Neural progenitor cell (in vitro differentiated cells): ENCODE measurements at regions not wholly inside any gene's neighbourhood (a gene's known extent, or its start where the extent isn't known, plus 50 kb on each side); places are given as distances from the start of the nearest gene placed in this dataset.

ENCODE experiments used
- DNase-seq: peaks from one replicate; pipeline ENCODE4 v3.0.0-alpha.2; 2016; ENCODE audit warnings: low spot score
- H2AFZ ChIP-seq: fragments of 200-600 bp; sonication (generic); replicated peaks from 2 replicates; pipeline ENCODE4 v1.6.1; 2016; ENCODE audit warnings: antibody characterized with exemption
- H3F3A ChIP-seq: fragments of 200-600 bp; sonication (generic); 2 replicates; pipeline ENCODE4 v1.6.1; 2016; ENCODE audit warnings: antibody characterized with exemption, low read depth
- H3K27ac ChIP-seq: fragments of 200-600 bp; sonication (generic); 2 replicates; pipeline ENCODE4 v1.5.1; 2016; ENCODE audit warnings: mild to moderate bottlenecking
- H3K27me3 ChIP-seq: fragments of 200-600 bp; sonication (generic); 2 replicates; pipeline ENCODE4 v1.6.1; 2016; ENCODE audit warnings: mild to moderate bottlenecking, moderate library complexity
- H3K36me3 ChIP-seq: fragments of 200-600 bp; sonication (generic); 2 replicates; pipeline ENCODE4 v1.5.1; 2016
- H3K4me1 ChIP-seq: fragments of 200-600 bp; sonication (generic); 2 replicates; pipeline ENCODE4 v1.6.1; 2016; ENCODE audit warnings: mixed run types
- H3K4me2 ChIP-seq: fragments of 200-600 bp; sonication (generic); 2 replicates; pipeline ENCODE4 v1.6.1; 2016
- H3K4me3 ChIP-seq: fragments of 200-600 bp; sonication (generic); 2 replicates; pipeline ENCODE4 v1.5.1; 2016
- H3K79me2 ChIP-seq: fragments of 200-600 bp; sonication (generic); 2 replicates; pipeline ENCODE4 v1.6.1; 2016; ENCODE audit warnings: low read depth
- H3K9ac ChIP-seq: fragments of 200-600 bp; sonication (generic); 2 replicates; pipeline ENCODE4 v1.6.1; 2016
- H3K9me3 ChIP-seq: fragments of 200-600 bp; sonication (generic); 2 replicates; pipeline ENCODE4 v1.5.1; 2016; ENCODE audit warnings: low read depth
- H4K20me1 ChIP-seq: fragments of 200-600 bp; sonication (generic); 2 replicates; pipeline ENCODE4 v1.6.1; 2016; ENCODE audit warnings: low read depth
- H3K27ac Mint-ChIP-seq: 3 replicates; pipeline ENCODE4 v1.8.0; 2021; ENCODE audit warnings: mixed read lengths
- H3K27me3 Mint-ChIP-seq: 2 replicates; pipeline ENCODE4 v1.8.0; 2022; ENCODE audit warnings: low read depth, mild to moderate bottlenecking, inconsistent platforms, moderate library complexity, mixed read lengths; ENCODE audit not compliant: insufficient read depth
- H3K36me3 Mint-ChIP-seq: 3 replicates; pipeline ENCODE4 v1.8.0; 2021; ENCODE audit warnings: mixed read lengths
- H3K4me1 Mint-ChIP-seq: 3 replicates; pipeline ENCODE4 v1.8.0; 2021; ENCODE audit warnings: mixed read lengths
- H3K4me3 Mint-ChIP-seq: 3 replicates; pipeline ENCODE4 v1.8.0; 2021; ENCODE audit warnings: mild to moderate bottlenecking, moderate library complexity, mixed read lengths
- H3K9me3 Mint-ChIP-seq: 3 replicates; pipeline ENCODE4 v1.8.0; 2020; ENCODE audit warnings: mixed read lengths
- CTCF ChIP-seq: fragments of 200-600 bp; sonication (generic); IDR thresholded peaks from 2 replicates; pipeline ENCODE4 v1.5.1; 2017; ENCODE audit warnings: antibody characterized with exemption, mild to moderate bottlenecking
- EZH2 ChIP-seq: fragments of 200-600 bp; sonication (generic); IDR thresholded peaks from 2 replicates; pipeline ENCODE4 v1.6.1; 2017; ENCODE audit warnings: antibody characterized with exemption, mild to moderate bottlenecking, moderate library complexity
- EZH2phosphoT487 ChIP-seq: fragments of 200-600 bp; sonication (generic); IDR thresholded peaks from 2 replicates; pipeline ENCODE4 v1.6.1; 2017; ENCODE audit warnings: antibody characterized with exemption

- Histone ChIP-seq H4K20me1 (no peaks in the 10 kb centered on the region), H3K79me2 (no peaks in the 10 kb centered on the region), H3K4me2 (no peak overlapping the region), H3K27me3 (no peaks in the 10 kb centered on the region), H3K36me3 (no peaks in the 10 kb centered on the region), H3K27ac (no peak overlapping the region), H3K9me3 (no peaks in the 10 kb centered on the region), H3K4me1 (peaks cover 29% of the 10 kb centered on the region), H3K4me3 (no peak overlapping the region), H3F3A (peaks cover 21% of the 10 kb centered on the region), H2AFZ (no peak overlapping the region), H3K9ac (no peak overlapping the region)
- peaks cover 25% of the 10 kb centered on the region for H3K9me3 Mint-ChIP-seq
- TF ChIP-seq EZH2phosphoT487: no peak
- TF ChIP-seq CTCF: no peak
- no peak for TF ChIP-seq EZH2
- H3K27me3 Mint-ChIP-seq: no peaks in the 10 kb centered on the region
- no peak overlapping the region for H3K4me3 Mint-ChIP-seq
- H3K36me3 Mint-ChIP-seq: peaks cover 22% of the 10 kb centered on the region
- peaks cover 46% of the 10 kb centered on the region for H3K4me1 Mint-ChIP-seq
- DNase-seq: no peak
- H3K27ac Mint-ChIP-seq: peak overlapping the region; percentile 1
These were observed 594.7 kb upstream of the WWC1 start for GRCh38 chr5:167696558-167697314.

GRCh38 chr5:167699432-167699831 is 592.0 kb upstream of the WWC1 start:
- Histone ChIP-seq H3K27me3 (no peaks in the 10 kb centered on the region), H2AFZ (no peak overlapping the region), H3K79me2 (no peaks in the 10 kb centered on the region), H4K20me1 (no peaks in the 10 kb centered on the region), H3K4me1 (peaks cover 29% of the 10 kb centered on the region), H3K4me3 (no peak overlapping the region), H3F3A (peaks cover 18% of the 10 kb centered on the region), H3K4me2 (peak overlapping the region; percentile 53), H3K36me3 (no peaks in the 10 kb centered on the region), H3K9ac (no peak overlapping the region), H3K27ac (peak overlapping the region; percentile 64), H3K9me3 (no peaks in the 10 kb centered on the region)
- TF ChIP-seq CTCF (no peak), EZH2 (no peak), EZH2phosphoT487 (no peak)
- Mint-ChIP-seq H3K27me3 (no peaks in the 10 kb centered on the region), H3K4me1 (peaks cover 56% of the 10 kb centered on the region), H3K9me3 (peaks cover 15% of the 10 kb centered on the region), H3K36me3 (peaks cover 18% of the 10 kb centered on the region), H3K4me3 (no peak overlapping the region), H3K27ac (peak overlapping the region; percentile 57)
- peak; percentile 83 for DNase-seq

- H3F3A ChIP-seq: peaks cover 13% of the 10 kb centered on the region
- no peak overlapping the region for H3K27ac ChIP-seq
- TF ChIP-seq EZH2phosphoT487: no peak
- no peak for TF ChIP-seq CTCF
- TF ChIP-seq EZH2: no peak
- H2AFZ ChIP-seq: no peak overlapping the region
- H3K4me3 ChIP-seq: no peak overlapping the region
- H3K79me2 ChIP-seq: no peaks in the 10 kb centered on the region
- no peaks in the 10 kb centered on the region for H3K27me3 Mint-ChIP-seq
- no peak overlapping the region for H3K4me2 ChIP-seq
- no peaks in the 10 kb centered on the region for H3K36me3 ChIP-seq
- H3K4me1 ChIP-seq: peaks cover 22% of the 10 kb centered on the region
- peaks cover 9% of the 10 kb centered on the region for H3K9me3 Mint-ChIP-seq
- peaks cover 12% of the 10 kb centered on the region for H3K36me3 Mint-ChIP-seq
- H3K9me3 ChIP-seq: no peaks in the 10 kb centered on the region
- H3K4me1 Mint-ChIP-seq: peaks cover 61% of the 10 kb centered on the region
- DNase-seq: no peak
- no peak overlapping the region for H3K4me3 Mint-ChIP-seq
- H3K27me3 ChIP-seq: no peaks in the 10 kb centered on the region
- H3K27ac Mint-ChIP-seq: no peak overlapping the region
- H4K20me1 ChIP-seq: no peaks in the 10 kb centered on the region
- no peak overlapping the region for H3K9ac ChIP-seq
These were observed 590.4 kb upstream of the WWC1 start for GRCh38 chr5:167701051-167701450.
